ENCODE measurements at regions not wholly inside any gene's neighbourhood (a gene's known extent, or its start where the extent isn't known, plus 50 kb on each side); places are given as distances from the start of the nearest gene placed in this dataset.
"Not testable (repeated sequence)": the region's sequence is repeated elsewhere in the genome, so short reads cannot be mapped to it uniquely, and the experiment has no call there.

DNA sequence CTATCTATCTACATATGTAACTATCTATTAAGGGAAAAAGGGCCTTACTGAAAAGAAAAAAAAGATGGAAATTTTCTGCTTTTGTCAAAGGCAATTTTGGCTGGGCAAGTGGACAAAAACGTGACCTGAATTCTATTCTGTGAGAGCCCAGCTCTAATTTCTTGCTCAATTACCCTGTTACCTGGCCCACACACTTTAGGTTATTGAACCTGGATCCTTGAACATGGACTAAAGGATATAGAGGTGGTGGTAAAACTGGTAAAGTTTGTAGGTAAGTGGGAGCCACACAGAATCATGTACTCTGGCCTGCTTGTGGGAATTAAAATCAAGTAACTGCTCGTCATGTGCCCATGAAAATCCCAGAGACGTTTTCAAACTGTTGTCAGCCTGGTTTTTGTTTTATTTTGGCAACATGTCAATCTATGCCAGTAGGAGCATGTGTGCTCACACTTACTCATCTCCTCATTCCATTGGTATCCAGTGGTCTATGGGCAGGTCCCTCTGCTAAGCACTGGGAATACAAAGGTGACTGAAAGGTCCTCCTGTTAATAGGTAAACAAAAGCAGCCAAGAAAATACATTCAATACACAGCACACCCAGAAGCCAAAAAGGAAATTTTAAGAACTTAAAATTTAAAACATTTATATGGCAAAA, 113.7 kb upstream of the WARS2 start:
- no peak for DNase-seq

DNA sequence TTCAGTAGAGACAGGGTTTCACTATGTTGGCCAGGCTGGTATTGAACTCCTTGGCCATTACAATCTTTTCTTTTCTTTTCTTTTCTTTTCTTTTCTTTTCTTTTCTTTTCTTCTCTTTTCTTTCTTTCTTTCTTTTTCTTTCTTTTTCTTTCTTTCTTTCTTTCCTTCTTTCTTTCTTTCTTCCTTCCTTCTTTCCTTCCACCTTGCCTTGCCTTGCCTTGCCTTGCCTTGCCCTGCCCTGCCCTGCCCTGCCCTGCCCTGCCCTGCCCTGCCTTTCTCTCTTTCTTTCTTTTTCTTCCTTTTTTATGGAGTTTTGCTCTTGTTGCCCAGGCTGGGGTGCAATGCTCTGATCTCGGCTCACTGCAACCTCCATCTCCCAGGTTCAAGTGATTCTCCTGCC, 112.5 kb upstream of the HAO2 start:
- DNase-seq: not testable (repeated sequence)

- DNase-seq: no peak
These were observed 108.1 kb upstream of the HAO2 start for GRCh38 chr1:119260506-119260905.

DNA sequence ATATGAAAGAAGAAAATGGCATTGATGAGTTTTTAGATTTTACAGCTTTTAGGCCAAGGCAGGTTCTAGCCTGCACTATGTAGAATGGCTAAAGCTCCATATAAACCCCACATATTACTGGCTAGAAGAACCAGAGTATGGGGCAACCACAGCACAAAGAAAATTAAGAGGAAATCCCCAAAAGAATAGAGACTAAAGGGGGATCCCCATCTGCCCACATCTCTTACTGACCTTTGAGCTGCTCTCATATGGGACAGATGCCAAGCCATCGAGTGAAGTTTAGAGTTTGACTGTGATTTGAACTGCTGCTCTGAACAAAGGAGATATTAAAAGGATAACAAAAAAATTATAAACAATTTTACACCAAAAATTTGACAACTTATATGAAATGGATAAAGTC, 102.2 kb upstream of the HAO2 start:
- DNase-seq: no peak

GRCh38 chr1:119266858-119267257, 101.7 kb upstream of the HAO2 start:
- DNase-seq: no peak

- not testable (repeated sequence) for DNase-seq
These were observed 101.3 kb upstream of the HAO2 start for GRCh38 chr1:119267288-119267687.

GRCh38 chr1:119268879-119269278, 99.7 kb upstream of the HAO2 start:
- DNase-seq: no peak

DNA sequence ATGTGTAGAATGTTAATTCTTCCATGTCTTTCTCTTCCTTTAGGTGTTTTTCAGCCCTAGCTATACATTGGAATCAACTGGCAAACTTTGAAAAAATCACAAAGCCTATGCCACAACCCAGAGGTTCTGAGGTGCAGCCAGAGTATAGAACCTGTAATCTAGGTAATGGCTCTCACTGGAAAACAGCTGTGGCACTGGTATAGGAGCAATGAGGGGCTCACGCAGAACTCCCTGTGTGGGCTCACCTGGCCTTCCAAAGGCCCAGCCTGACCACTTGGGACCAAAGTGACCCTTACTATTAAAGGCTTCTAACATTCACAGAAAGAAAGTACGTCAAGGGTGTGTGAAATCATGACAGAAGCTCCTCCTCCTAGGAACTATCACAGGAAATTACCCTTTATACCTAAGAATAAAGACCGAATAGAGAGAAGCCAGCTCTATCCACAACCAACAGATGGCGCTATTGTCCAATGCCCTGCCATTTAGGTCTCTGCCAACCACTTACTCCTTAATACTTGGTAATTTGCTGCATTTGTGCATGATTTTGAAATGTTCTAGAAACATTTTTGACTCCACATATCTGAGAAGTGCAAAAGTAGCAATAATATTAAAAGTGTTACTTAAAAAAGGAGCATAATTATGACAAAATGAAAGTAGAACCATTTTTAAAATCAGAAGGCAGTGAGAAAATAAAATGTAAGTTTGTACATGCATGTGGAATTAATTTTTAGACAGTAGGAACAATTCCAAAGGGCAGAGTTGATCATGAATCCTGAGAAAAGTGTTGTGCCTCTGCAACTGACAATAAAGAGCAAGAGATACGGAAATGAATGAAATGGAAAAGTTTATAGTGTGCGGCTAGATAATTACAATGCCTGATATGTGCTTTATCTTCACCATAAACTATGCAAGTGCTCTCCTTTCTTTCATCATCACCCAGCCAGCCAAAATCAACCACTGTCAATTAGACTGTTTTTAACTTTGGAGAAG, 93.1 kb upstream of the HAO2 start:
- peak; percentile 63 for DNase-seq

GRCh38 chr1:119276558-119276957, 92.0 kb upstream of the HAO2 start:
- DNase-seq: no peak

DNA sequence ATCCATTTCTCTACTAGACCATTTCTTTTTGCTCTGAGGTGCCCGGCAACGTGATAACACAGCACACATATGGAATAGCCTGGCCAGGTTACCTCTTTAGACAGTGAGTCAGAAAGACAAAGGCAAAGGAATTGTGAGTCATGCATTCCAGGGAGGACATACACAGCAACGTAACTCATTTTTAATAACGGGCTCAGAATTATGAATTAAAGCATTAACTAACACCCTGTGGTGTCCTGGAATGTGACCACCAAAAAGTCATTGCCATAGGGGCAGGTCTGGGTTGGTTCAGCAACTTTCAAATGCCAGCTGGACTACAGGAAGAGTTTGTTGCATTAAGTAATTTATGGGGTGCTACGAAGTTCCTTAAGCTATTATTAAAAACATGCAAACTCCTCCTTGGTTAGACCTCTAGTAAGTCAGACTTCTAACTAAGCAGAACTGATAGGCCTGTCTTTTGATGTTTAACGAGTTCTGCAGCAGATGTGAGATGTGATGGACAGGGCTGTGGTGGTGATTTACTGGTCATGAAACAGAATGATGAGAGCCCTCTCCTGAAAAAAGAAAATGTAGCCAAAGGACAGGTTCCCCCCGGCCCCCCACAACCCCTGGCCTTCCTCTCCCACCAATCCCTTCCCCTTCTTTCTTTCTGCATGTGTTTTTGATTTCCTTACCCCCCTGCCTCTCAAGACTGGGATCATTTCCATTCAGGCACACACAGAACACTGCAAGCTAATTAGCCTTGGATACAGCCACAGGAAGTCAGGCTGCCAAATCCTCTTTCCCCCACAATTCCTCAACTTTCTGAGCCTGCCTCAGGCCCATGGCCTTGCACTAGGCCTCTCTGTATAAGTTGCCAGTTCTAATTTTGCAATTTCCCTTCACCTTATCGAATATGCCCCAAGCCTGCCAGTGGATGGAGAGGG, 88.9 kb upstream of the HAO2 start:
- DNase-seq: no peak

DNA sequence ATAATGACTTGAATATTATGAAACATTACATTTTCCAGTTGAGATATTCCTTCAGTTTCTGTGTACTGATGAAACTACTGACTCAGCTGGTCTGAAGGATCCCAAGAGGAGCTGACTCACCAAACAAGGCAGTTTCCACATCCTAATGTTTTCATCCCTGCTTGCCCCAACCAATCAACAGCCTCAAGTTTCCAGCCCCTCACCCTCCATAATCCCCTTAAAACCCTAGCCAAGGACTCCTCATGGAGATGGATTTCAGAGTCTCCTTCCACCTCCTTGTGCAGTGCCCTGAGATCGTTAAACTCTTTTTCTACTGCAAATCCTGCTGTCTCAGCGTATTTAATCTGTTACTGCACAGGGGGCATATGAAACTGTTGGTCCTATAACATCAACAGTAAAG, 83.1 kb upstream of the HAO2 start:
- no peak for DNase-seq

DNA sequence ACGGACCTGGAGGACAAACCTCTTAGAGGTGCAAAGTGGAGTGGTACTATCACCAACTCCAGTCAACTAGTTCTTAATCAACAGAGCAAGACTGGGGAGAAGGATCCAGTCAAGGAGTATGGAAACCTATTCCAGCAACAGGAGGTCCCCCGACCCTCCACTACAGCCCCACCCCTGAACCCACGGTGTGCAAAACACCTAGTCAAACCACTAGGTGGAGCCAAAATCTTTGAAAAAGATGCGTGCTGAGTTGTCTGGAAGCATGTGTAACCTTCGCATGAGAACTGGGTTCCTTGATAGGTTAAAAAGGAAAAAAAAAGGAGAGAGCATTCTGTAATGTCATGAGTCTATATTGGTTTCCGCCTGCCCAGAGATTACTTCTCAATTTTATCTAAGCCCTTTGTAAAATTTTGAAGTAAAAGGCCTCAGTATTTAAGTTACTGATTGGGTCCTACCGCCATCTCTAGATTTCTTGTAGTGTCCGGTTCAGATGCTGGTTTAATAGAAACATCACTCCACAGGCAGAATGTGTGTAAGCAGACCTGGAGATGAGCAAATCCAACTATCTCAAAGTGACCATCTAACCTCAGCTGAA, 81.9 kb upstream of the HAO2 start:
- peak; percentile 55 for DNase-seq

DNA sequence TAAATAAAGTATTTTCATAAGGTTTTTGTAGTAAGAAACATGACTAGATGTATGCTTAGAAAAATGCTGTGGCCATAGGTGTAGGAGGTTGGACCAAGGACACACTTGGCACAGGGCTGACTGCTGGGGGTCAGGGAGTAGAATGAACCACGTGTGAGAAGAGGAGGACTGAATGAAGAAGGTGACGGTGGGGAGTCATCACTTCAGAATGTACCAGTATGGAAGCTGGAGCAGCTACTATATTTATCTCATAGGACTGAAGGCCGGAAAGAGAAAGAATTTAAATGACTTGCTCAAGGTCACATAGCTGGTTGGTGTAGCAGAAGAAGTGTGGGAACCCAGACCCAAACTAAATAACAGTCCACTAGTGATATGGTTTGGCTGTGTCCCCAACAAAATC, 79.8 kb upstream of the HAO2 start:
- DNase-seq: no peak

- DNase-seq: no peak
These were observed 78.3 kb upstream of the HAO2 start for GRCh38 chr1:119290297-119290696.

- no peak for DNase-seq
These were observed 76.9 kb upstream of the HAO2 start for GRCh38 chr1:119291611-119292206.

DNA sequence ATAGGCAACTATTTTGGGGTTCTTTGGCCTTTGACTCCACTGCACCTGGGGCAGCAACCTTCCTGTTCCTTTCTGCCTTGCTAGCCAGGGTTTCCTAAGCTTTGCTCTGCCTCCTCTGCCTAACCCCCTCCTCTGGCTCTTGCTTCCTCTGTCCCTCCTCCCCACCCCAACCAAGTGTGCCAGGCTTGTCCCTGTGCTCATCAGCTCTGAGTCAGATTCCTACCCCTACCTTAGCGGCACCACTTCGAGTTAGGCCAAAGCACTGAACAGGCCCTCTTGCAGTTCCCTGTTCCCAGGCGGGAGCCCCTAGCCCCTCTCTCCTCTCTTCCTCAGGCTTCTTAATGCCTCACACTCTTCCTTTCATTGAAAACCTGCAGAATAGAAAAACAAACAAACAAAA, 74.8 kb upstream of the HAO2 start:
- no peak for DNase-seq

GRCh38 chr1:119294199-119294598, 74.4 kb upstream of the HAO2 start:
- no peak for DNase-seq

GRCh38 chr1:119294722-119295121, 73.9 kb upstream of the HAO2 start:
- no peak for DNase-seq

DNA sequence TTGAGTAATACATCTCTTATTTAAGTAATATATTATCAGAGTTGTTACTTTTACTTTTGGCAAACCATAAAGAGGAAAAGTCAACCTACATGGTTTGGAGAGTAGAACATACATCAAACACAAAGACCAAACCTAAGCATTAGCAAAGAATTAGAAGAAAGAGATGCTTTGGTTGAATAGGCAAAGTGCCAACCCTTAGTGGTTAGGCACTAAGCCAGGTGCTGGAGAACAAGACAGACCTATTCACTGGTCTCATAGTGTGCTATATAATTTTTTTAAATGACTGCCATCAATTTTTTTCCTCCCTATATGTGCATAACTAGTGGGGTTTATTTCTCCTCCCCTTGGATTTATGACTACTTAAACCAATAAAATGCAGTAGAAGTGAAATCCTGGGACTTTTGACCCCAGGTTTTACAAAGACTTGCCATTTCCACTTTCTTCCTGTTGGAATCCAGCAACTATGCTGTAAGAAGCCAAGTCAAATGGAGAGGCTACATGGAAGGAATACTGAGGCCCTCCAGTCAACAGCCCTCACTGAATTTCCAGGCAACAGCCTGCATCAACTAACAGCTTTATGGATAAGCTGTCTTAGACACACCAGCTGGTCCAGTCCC, 69.8 kb upstream of the HAO2 start:
- no peak for DNase-seq

- no peak for DNase-seq
These were observed 66.6 kb upstream of the HAO2 start for GRCh38 chr1:119302011-119302410.

DNA sequence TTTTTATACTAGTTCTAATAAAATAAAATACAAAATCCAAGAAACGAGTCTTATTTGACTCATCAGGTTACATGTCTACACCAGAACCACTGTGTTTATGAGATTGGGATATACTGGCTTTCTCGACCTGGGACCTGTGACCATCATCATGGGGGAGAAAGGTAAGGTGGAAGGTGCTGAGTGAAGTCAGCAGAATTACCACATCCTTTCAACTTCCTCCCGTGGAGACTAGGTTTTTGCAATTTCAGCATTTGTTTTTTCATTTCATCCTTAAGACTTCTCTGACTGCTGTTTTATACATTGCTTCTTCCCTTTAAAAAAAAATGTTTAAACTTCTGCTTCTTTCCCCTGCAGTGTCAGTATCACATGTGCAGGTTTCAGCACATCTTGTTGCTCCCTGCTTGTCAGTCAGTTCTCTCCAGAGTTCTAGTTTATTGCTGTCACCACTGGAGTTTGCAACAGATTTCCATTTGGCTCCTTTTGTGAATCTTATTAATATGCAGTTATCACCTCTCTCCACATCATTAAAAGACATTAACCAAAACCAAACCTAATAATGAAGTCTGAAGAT, 60.4 kb upstream of the HAO2 start:
- DNase-seq: no peak

GRCh38 chr1:119308806-119309205, 59.8 kb upstream of the HAO2 start:
- DNase-seq: no peak

All from activated CD4-positive, alpha-beta T cell treated with anti-CD3 and anti-CD28 coated beads, Interleukin-2, Interleukin-6, amounts not matched to agents 100 ng/mL and 50 ng/mL, durations not matched to agents 16 hours and 8 hours (primary cell).